H9 (cell line): ENCODE measurements at regions not wholly inside any gene's neighbourhood (a gene's known extent, or its start where the extent isn't known, plus 50 kb on each side); places are given as distances from the start of the nearest gene placed in this dataset.

Experiments used
- DNase-seq: peaks from one replicate; pipeline ENCODE4 v3.0.0-alpha.2; 2017
- H2AFZ ChIP-seq: one replicate; pipeline ENCODE4 v1.6.1; 2013; ENCODE audit warnings: mild to moderate bottlenecking, low read length, control low read depth, moderate library complexity
- H2AK5ac ChIP-seq: 2 replicates; pipeline ENCODE4 v1.6.1; 2013; ENCODE audit warnings: low read length, control low read depth, mixed read lengths; ENCODE audit not compliant: insufficient read length
- H2BK120ac ChIP-seq: one replicate; pipeline ENCODE4 v1.6.1; 2013; ENCODE audit warnings: low read depth, mild to moderate bottlenecking, low read length, control low read depth, inconsistent platforms; ENCODE audit not compliant: poor library complexity, severe bottlenecking
- H2BK12ac ChIP-seq: 2 replicates; pipeline ENCODE4 v1.6.1; 2013; ENCODE audit warnings: low read length, control low read depth, mixed read lengths, low read depth; ENCODE audit not compliant: insufficient read length
- H2BK15ac ChIP-seq: 2 replicates; pipeline ENCODE4 v1.6.1; 2013; ENCODE audit warnings: low read depth, low read length, control low read depth
- H2BK20ac ChIP-seq: one replicate; pipeline ENCODE4 v1.6.1; 2013; ENCODE audit warnings: low read depth, mild to moderate bottlenecking, low read length, control low read depth, inconsistent platforms; ENCODE audit not compliant: poor library complexity, severe bottlenecking
- H2BK5ac ChIP-seq: 2 replicates; pipeline ENCODE4 v1.6.1; 2013; ENCODE audit warnings: low read length, control low read depth, mixed read lengths; ENCODE audit not compliant: insufficient read length
- H3K14ac ChIP-seq: 2 replicates; pipeline ENCODE4 v1.6.1; 2013; ENCODE audit warnings: low read length, control low read depth; ENCODE audit not compliant: insufficient read depth
- H3K18ac ChIP-seq: 2 replicates; pipeline ENCODE4 v1.6.1; 2013; ENCODE audit warnings: low read depth, mild to moderate bottlenecking, mixed read lengths, low read length, control low read depth; ENCODE audit not compliant: insufficient read length
- H3K23ac ChIP-seq: 2 replicates; pipeline ENCODE4 v1.6.1; 2013; ENCODE audit warnings: low read length, control low read depth, mixed read lengths, low read depth; ENCODE audit not compliant: insufficient read length
- H3K23me2 ChIP-seq: 2 replicates; pipeline ENCODE4 v1.6.1; 2013; ENCODE audit warnings: low read depth, mild to moderate bottlenecking, mixed read lengths, low read length, control low read depth; ENCODE audit not compliant: insufficient read length, poor library complexity, severe bottlenecking
- H3K27ac ChIP-seq: 2 replicates; pipeline ENCODE4 v1.5.1; 2013; ENCODE audit warnings: low read length, control low read depth, mixed read lengths, low read depth; ENCODE audit not compliant: insufficient read length
- H3K27me3 ChIP-seq: 2 replicates; pipeline ENCODE4 v1.6.1; 2013; ENCODE audit warnings: low read length, control low read depth, inconsistent platforms; ENCODE audit not compliant: insufficient read depth
- H3K4ac ChIP-seq: 2 replicates; pipeline ENCODE4 v1.6.1; 2013; ENCODE audit warnings: low read depth, mild to moderate bottlenecking, control low read depth, inconsistent platforms, low read length, moderate library complexity
- H3K4me1 ChIP-seq: 2 replicates; pipeline ENCODE4 v1.6.1; 2013; ENCODE audit warnings: low read length, control low read depth, inconsistent platforms; ENCODE audit not compliant: insufficient read depth
- H3K4me2 ChIP-seq: 2 replicates; pipeline ENCODE4 v1.6.1; 2013; ENCODE audit warnings: low read length, control low read depth, mixed read lengths; ENCODE audit not compliant: insufficient read length, insufficient read depth
- H3K56ac ChIP-seq: 2 replicates; pipeline ENCODE4 v1.6.1; 2013; ENCODE audit warnings: low read depth, mild to moderate bottlenecking, mixed read lengths, low read length, control low read depth; ENCODE audit not compliant: insufficient read length
- H3K79me1 ChIP-seq: 2 replicates; pipeline ENCODE4 v1.6.1; 2013; ENCODE audit warnings: low read depth, mild to moderate bottlenecking, moderate library complexity, low read length, control low read depth, inconsistent platforms; ENCODE audit not compliant: insufficient read depth, poor library complexity, severe bottlenecking
- H3K79me2 ChIP-seq: 2 replicates; pipeline ENCODE4 v1.6.1; 2013; ENCODE audit warnings: low read length, control low read depth, inconsistent platforms; ENCODE audit not compliant: insufficient read depth
- H3K9ac ChIP-seq: 2 replicates; pipeline ENCODE4 v1.6.1; 2013; ENCODE audit warnings: low read length, control low read depth, mixed read lengths; ENCODE audit not compliant: insufficient read length; ENCODE audit errors: extremely low read depth
- H3K9me3 ChIP-seq: one replicate; pipeline ENCODE4 v1.6.1; 2013; ENCODE audit warnings: low read depth, low read length, inconsistent platforms; ENCODE audit not compliant: control insufficient read depth
- H3T11ph ChIP-seq: one replicate; pipeline ENCODE4 v1.6.1; 2013; ENCODE audit warnings: mild to moderate bottlenecking, low read length, control low read depth, inconsistent platforms
- H4K20me1 ChIP-seq: one replicate; pipeline ENCODE4 v1.6.1; 2013; ENCODE audit not compliant: control insufficient read depth, insufficient read length, insufficient read depth
- H4K5ac ChIP-seq: 2 replicates; pipeline ENCODE4 v1.6.1; 2013; ENCODE audit warnings: low read depth, mild to moderate bottlenecking, mixed read lengths, low read length, control low read depth; ENCODE audit not compliant: insufficient read length
- H4K8ac ChIP-seq: replicated peaks from 2 replicates; pipeline ENCODE4 v1.6.1; 2013; ENCODE audit warnings: low read length, control low read depth, mixed read lengths, low read depth; ENCODE audit not compliant: insufficient read length
- H4K91ac ChIP-seq: 2 replicates; pipeline ENCODE4 v1.6.1; 2013; ENCODE audit warnings: low read depth, mild to moderate bottlenecking, moderate library complexity, mixed read lengths, low read length, control low read depth; ENCODE audit not compliant: insufficient read length
- H3K27ac Mint-ChIP-seq, 3 experiments: 2 replicates in 2 of 3; 3 replicates in 1 of 3; pipeline ENCODE4 v1.8.0; 2020 to 2021; ENCODE audit warnings: mixed read lengths in 3 of 3, mild to moderate bottlenecking in 1 of 3, moderate library complexity in 1 of 3
- H3K27me3 Mint-ChIP-seq: 2 replicates; pipeline ENCODE4 v1.8.0; 2021; ENCODE audit warnings: low read depth, mild to moderate bottlenecking, moderate library complexity, mixed read lengths
- H3K36me3 Mint-ChIP-seq, 3 experiments: 2 replicates in 2 of 3; 3 replicates in 1 of 3; pipeline ENCODE4 v1.8.0; 2020 to 2021; ENCODE audit warnings: low read depth in 3 of 3, mixed read lengths in 3 of 3; ENCODE audit not compliant: insufficient read depth in 1 of 3
- H3K4me1 Mint-ChIP-seq, 2 experiments: 2 replicates each; pipeline ENCODE4 v1.8.0; 2020; ENCODE audit warnings: mixed read lengths in 2 of 2
- H3K4me3 Mint-ChIP-seq, 2 experiments: 2 replicates in 1 of 2; 3 replicates in 1 of 2; pipeline ENCODE4 v1.8.0; 2020 to 2021; ENCODE audit warnings: mild to moderate bottlenecking in 2 of 2, mixed read lengths in 2 of 2, moderate library complexity in 1 of 2
- H3K9me3 Mint-ChIP-seq, 2 experiments: 2 replicates in 1 of 2; 3 replicates in 1 of 2; pipeline ENCODE4 v1.8.0; 2020; ENCODE audit warnings: mild to moderate bottlenecking in 2 of 2, mixed read lengths in 2 of 2, moderate library complexity in 1 of 2
- WGBS: extraction: QIAGEN DNeasy Blood & Tissue Kit; methylation state at CpG from one replicate; pipeline ENCODE4 v1.1.7; 2013; ENCODE audit warnings: missing lambda C conversion rate, low lambda C conversion rate, mixed read lengths; ENCODE audit not compliant: insufficient read length; ENCODE audit errors: extremely low coverage; 5-methylcytosine and 5-hydroxymethylcytosine counted together
- TF ChIP-seq, protein P1 (sequence below): fragments of 200-600 bp; sonication (generic); conservative IDR thresholded peaks from 3 replicates; pipeline ENCODE4 v1.8.0; 2021; ENCODE audit warnings: antibody characterized with exemption, mild to moderate bottlenecking

DNA sequence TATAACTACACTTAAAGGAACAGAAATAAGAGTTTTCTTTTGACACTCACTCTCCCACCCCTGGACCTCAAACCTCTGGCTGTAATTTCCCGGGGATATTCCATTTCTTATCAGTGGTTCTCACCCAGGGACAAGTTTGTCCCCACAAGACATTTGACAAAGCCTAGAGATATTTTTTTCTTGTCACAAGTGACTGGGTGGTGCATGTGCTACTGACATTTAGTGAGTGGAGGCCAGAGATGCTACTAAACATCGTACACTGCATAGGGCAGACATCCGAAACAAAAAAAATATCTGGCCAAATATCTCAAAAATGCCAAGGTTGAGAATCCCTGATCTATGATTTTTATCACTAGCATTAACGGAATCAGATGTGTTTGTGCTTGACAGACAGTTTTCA is 168.0 kb upstream of the FRMD4B start:
- Histone ChIP-seq H3K56ac (no peak overlapping the region), H3K27me3 (no peaks in the 10 kb centered on the region), H2AK5ac (no peak overlapping the region), H3K23me2 (no peaks in the 10 kb centered on the region), H3K9me3 (no peaks in the 10 kb centered on the region), H3T11ph (no peak overlapping the region), H2BK20ac (no peak overlapping the region), H4K20me1 (no peaks in the 10 kb centered on the region), H4K91ac (no peak overlapping the region), H3K4ac (no peak overlapping the region), H3K4me1 (no peaks in the 10 kb centered on the region), H3K18ac (no peak overlapping the region), H2BK15ac (no peak overlapping the region), H3K4me2 (no peak overlapping the region), H3K79me2 (no peaks in the 10 kb centered on the region), H3K79me1 (no peaks in the 10 kb centered on the region), H3K23ac (no peak overlapping the region), H3K14ac (no peak overlapping the region), H2AFZ (no peak overlapping the region), H4K5ac (no peak overlapping the region), H3K27ac (no peak overlapping the region), H4K8ac (no peak overlapping the region), H2BK5ac (no peak overlapping the region), H3K9ac (no peak overlapping the region), H2BK12ac (no peak overlapping the region), H2BK120ac (no peak overlapping the region)
- no CpG with 5 or more reads among the region's 4 CpGs for WGBS
- DNase-seq: no peak
- Mint-ChIP-seq H3K27me3 (peaks cover 3% of the 10 kb centered on the region; the same call in 1 of the 2 replicates), H3K27ac (no peak overlapping the region), H3K9me3 (no peaks in the 10 kb centered on the region), H3K36me3 (no peaks in the 10 kb centered on the region), H3K4me3 (no peak overlapping the region), H3K4me1 (no peaks in the 10 kb centered on the region)
- TF ChIP-seq, protein P1, sequence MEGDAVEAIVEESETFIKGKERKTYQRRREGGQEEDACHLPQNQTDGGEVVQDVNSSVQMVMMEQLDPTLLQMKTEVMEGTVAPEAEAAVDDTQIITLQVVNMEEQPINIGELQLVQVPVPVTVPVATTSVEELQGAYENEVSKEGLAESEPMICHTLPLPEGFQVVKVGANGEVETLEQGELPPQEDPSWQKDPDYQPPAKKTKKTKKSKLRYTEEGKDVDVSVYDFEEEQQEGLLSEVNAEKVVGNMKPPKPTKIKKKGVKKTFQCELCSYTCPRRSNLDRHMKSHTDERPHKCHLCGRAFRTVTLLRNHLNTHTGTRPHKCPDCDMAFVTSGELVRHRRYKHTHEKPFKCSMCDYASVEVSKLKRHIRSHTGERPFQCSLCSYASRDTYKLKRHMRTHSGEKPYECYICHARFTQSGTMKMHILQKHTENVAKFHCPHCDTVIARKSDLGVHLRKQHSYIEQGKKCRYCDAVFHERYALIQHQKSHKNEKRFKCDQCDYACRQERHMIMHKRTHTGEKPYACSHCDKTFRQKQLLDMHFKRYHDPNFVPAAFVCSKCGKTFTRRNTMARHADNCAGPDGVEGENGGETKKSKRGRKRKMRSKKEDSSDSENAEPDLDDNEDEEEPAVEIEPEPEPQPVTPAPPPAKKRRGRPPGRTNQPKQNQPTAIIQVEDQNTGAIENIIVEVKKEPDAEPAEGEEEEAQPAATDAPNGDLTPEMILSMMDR: no peak
